NCI-H526 (cell line): ENCODE measurements at regions not wholly inside any gene's neighbourhood (a gene's known extent, or its start where the extent isn't known, plus 50 kb on each side); places are given as distances from the start of the nearest gene placed in this dataset.
"Not testable (repeated sequence)": the region's sequence is repeated elsewhere in the genome, so short reads cannot be mapped to it uniquely, and the experiment has no call there.

Experiments used
- DNase-seq, 2 experiments: peaks; one replicate each; lab custom pipeline; 2025; lab: John Stamatoyannopoulos, UW

DNA sequence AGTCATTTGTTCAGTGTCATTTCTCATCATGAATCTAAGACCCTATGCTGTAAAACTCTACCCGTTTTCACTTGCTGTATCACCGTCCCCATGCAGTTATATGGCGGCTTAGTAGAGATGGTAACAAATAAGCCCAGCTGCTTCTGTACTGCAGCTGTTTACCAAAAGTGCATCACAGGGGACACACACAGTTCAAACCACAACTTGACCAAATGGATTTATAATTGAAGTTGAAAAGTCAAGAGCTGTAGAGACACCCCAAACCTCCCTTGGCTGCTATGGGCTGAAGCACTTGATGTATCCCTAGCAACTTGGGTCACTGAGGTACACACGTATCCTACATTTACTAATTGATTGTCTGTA lies 219.0 kb upstream of the FGF13 start:
- DNase-seq = no peak

- no peak for DNase-seq
Observed at GRCh38 chrX:138929926-138930582, 218.5 kb upstream of the FGF13 start.

GRCh38 chrX:138928737-138929459 lies 217.4 kb upstream of the FGF13 start:
- no peak for DNase-seq

GRCh38 chrX:138925330-138925729 lies 213.8 kb upstream of the FGF13 start:
- no peak for DNase-seq

GRCh38 chrX:138923805-138924204 lies 212.3 kb upstream of the FGF13 start:
- no peak for DNase-seq

- no peak for DNase-seq
Observed at GRCh38 chrX:138921031-138921430, 209.5 kb upstream of the FGF13 start.

- DNase-seq = no peak
Observed at GRCh38 chrX:138917781-138918180, 206.3 kb upstream of the FGF13 start.

- no peak for DNase-seq
Observed at GRCh38 chrX:138914767-138915166, 203.2 kb upstream of the FGF13 start.

DNA sequence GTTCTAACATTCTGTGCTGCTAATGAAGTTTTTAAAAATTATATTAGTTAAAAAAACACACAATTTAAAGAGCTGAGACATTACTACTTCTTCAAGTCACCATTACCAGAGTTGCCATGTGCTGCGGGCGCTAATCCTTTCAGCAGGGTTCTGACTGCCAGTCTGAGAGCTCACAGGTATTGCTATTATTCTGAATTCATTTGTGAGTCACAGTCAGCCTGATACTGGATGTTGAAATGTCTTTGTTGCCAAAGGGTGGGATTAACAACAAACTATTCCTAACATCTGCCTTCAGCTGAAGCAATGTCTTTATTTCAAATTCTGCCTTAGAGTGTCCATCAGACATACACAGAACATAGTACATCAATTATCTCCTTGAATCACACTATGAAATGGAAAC lies 197.1 kb upstream of the FGF13 start:
- no peak for DNase-seq

DNA sequence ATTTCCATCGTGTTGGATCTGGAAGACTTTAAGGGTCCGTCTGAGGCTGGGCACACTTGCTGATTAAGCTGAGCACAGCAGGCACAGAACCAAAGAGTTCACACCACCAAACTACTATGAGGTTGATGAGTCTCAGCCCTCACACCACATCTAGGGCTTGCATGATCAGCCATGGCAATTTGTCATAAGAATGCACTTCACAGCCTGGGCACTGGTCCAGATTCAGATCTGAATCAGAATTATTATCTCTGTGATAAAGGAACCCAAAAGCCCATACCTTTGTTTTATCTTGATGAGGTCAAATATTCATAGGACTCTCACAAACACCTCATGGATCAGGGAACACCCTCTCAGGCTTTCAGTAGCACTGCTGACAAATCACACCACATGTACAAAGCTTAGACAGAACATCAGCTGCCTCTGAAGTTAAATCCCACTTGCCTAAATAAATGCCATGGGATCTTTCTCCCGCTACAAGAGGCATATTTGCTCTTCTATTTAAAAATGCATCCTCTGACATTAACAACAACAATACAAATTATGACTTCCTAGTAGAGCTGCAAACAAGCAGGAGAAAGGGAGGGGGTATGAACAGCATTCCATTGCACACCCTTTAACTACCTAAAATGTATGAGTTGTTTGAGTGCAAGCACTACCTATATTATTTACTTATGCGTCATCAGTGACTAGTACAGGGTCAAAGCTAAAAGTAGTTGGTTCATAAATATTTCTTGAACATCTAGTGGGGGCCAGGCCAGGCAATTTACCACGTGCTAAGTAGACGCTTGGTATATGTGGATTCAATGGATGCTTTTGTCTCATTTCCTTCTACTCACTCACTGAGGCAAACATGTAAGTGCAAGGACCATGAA lies 186.3 kb upstream of the FGF13 start:
- DNase-seq = no peak

GRCh38 chrX:138890491-138890890 lies 179.0 kb upstream of the FGF13 start:
- no peak for DNase-seq

DNA sequence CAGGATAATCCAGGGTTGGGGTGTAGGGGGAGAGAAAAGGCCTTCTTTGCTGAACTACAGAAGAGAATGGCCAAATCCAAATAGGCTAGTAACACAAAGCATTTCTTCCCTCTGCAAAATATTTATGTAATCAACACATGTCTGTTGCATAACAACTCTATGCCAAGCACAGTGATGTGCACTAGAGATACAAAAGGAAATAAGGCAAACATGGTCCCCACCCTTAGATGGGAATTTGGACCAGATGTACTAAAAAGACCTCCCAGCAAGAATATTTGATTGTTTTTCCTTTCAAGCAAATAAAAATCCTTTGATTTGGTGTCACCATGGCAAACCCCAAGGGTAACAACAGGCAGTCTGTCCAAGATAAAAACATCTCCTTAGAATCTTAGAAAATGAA lies 177.6 kb upstream of the FGF13 start:
- DNase-seq = no peak

GRCh38 chrX:138886769-138887168 lies 175.3 kb upstream of the FGF13 start:
- no peak for DNase-seq

- DNase-seq = no peak
Observed at GRCh38 chrX:138885886-138886285, 174.4 kb upstream of the FGF13 start.

GRCh38 chrX:138880293-138880692 lies 168.8 kb upstream of the FGF13 start:
- DNase-seq = not testable (repeated sequence)

DNA sequence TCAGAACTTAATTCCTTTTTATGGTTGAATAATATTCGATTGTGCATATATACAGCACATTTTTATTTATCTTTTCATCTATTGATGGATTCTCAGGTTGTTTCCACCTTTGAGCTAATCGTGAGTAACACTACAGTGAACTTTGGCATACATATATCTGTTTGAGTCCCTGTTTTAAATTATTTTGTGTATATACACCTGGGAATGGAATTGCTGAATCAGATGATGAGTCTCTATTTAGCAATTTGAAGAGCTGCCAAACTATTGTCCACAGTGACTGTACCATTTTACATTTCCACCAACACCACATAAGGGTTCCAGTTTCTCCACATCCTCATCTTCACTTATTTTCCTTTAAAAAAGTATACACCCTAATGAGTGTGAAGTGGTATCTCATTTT lies 166.2 kb upstream of the FGF13 start:
- no peak for DNase-seq

GRCh38 chrX:138875472-138875871 lies 164.0 kb upstream of the FGF13 start:
- DNase-seq = no peak

DNA sequence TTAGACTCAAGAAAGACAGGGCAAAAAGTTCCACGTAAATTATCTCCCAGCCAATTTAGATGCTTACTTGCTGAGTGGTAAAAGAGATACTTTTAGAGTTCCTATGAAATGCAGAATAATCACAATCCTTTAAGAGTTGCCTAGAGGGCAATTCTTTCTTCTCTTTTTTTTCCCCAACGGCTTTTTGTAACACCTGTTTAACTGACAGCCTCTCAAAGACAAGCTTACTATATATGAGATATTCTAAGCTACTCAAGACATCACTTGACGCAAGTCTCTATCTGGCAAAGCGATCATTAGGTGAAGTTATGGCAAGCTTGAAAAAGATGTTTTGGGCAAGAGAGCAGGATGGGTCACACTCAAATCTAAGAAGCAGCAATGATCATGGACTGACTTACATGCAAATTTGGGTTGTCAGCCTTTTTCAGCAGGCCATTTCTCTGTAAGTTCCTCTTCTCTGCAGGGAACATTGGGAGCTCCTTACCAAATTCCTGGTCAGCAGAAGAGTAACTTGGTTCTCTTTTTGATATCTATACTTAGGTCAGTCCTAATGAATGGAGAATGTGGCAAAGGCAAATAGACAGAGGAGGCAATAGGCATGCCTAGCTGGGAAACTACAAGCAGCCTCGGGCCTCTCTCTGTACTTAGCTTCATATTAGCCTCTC lies 162.9 kb upstream of the FGF13 start:
- no peak for DNase-seq

- not testable (repeated sequence) for DNase-seq
Observed at GRCh38 chrX:138873640-138874039, 162.1 kb upstream of the FGF13 start.

GRCh38 chrX:138872537-138872936 lies 161.0 kb upstream of the FGF13 start:
- no peak for DNase-seq

- DNase-seq = no peak
Observed at GRCh38 chrX:138871739-138872138, 160.2 kb upstream of the FGF13 start.

- DNase-seq = no peak
Observed at GRCh38 chrX:138866643-138867042, 155.1 kb upstream of the FGF13 start.
